Astrocyte (in vitro differentiated cells and primary cell): ENCODE measurements at regions not wholly inside any gene's neighbourhood (a gene's known extent, or its start where the extent isn't known, plus 50 kb on each side); places are given as distances from the start of the nearest gene placed in this dataset.

ENCODE experiments used
- EZH2 ChIP-seq: IDR thresholded peaks from 2 replicates; pipeline ENCODE4 v1.6.1; 2012; ENCODE audit warnings: mild to moderate bottlenecking, low read length, inconsistent platforms; ENCODE audit not compliant: insufficient read depth
- TF ChIP-seq, protein P1 (sequence below): IDR thresholded peaks from 2 replicates; pipeline ENCODE4 v1.5.1; 2011; ENCODE audit warnings: low read depth, mild to moderate bottlenecking, inconsistent platforms, low read length, moderate library complexity; ENCODE audit not compliant: insufficient read depth

DNA sequence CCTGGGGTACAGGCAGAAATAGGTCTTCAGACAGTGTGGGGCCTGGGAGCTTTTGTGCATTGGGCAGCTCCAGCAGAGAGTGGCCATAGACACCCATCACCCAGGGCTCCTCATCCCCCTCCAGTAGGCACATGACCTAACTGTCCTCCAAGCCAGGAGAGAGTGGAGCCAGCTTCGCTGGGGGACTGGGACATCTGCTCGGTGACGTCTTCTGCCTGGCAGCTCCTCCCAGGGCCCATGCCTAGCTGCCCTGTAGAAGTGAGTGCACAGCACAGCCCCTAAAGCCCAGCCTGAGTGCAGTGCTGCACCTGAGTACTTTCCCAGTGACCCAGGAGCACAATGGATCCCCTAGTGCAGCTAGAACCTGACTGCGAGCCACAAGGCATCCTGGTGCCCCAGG lies 279.7 kb upstream of the SLC7A11 start:
- TF ChIP-seq, protein P1, sequence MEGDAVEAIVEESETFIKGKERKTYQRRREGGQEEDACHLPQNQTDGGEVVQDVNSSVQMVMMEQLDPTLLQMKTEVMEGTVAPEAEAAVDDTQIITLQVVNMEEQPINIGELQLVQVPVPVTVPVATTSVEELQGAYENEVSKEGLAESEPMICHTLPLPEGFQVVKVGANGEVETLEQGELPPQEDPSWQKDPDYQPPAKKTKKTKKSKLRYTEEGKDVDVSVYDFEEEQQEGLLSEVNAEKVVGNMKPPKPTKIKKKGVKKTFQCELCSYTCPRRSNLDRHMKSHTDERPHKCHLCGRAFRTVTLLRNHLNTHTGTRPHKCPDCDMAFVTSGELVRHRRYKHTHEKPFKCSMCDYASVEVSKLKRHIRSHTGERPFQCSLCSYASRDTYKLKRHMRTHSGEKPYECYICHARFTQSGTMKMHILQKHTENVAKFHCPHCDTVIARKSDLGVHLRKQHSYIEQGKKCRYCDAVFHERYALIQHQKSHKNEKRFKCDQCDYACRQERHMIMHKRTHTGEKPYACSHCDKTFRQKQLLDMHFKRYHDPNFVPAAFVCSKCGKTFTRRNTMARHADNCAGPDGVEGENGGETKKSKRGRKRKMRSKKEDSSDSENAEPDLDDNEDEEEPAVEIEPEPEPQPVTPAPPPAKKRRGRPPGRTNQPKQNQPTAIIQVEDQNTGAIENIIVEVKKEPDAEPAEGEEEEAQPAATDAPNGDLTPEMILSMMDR: no peak
- TF ChIP-seq EZH2: no peak
